HAP-1 (cell line): ENCODE measurements at regions not wholly inside any gene's neighbourhood (a gene's known extent, or its start where the extent isn't known, plus 50 kb on each side); places are given as distances from the start of the nearest gene placed in this dataset.

Source experiments
- DNase-seq, 2 experiments: peaks; one replicate each; pipeline ENCODE4 v3.0.0-alpha.2; 2016 to 2020; ENCODE audit warnings: low spot score in 2 of 2
- H3K27me3 ChIP-seq: fragments of 250-450 bp; sonication (Bioruptor Pico); 2 replicates; pipeline ENCODE4 v1.5.1; 2020; ENCODE audit warnings: low read depth, mild to moderate bottlenecking, moderate library complexity
- H3K36me3 ChIP-seq: fragments of 250-450 bp; sonication (Bioruptor Pico); replicated peaks from 2 replicates; pipeline ENCODE4 v1.5.1; 2020; ENCODE audit warnings: mild to moderate bottlenecking
- H3K4me1 ChIP-seq: fragments of 250-450 bp; sonication (Bioruptor Pico); 2 replicates; pipeline ENCODE4 v1.5.1; 2020; ENCODE audit warnings: mild to moderate bottlenecking
- H3K4me3 ChIP-seq: fragments of 250-450 bp; sonication (Bioruptor Pico); 2 replicates; pipeline ENCODE4 v1.5.1; 2020; ENCODE audit warnings: mild to moderate bottlenecking, moderate library complexity
- H3K9me3 ChIP-seq: fragments of 250-450 bp; sonication (Bioruptor Pico); 2 replicates; pipeline ENCODE4 v1.5.1; 2020; ENCODE audit warnings: mild to moderate bottlenecking, moderate library complexity
- in situ Hi-C: fragments of 300-500 bp; cut with MboI; formaldehyde crosslinking; loops from 3 replicates; pipeline ENCODE4 v1.14.3; 2020; ENCODE audit warnings: low sequenced_read_pairs, inconsistent platforms, mixed read lengths

DNA sequence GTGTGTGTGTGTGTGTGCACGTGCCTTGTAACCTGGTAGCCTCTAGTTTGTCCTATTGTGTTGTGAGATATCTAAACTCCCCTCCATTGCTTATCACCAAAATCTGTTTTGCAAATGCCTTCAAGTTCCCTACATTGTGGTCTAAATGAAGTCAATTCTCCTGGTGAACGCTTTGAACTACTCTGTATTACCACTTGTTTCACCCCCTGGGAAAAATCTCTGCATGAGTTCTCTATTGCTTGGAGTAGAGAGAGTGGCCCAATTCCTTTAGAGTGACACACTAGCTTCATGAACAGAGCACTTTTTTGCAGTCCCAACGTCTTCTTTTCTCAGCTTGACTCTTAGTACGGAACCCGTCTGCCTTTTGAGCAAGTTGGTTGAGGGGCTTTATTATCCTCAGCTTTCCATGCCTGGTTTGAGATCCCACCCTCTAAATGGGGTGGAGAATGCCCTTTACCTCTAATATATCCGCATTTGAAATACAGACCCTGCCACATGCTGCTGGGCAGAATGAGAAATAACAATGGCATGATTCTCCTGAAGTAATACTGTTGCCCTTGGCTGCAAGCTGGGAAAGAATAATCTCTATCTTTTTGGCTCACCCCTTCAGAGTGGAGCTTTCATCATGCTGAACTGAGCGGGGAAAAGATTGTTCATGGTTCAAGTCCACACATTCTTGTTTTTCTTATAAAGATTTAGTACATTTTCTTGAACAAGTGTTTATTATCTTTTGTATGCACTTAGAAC lies 2545.3 kb downstream of the PCDH9 start:
- DNase-seq, result no peak
- H3K4me1 ChIP-seq, result no peaks in the 10 kb centered on the region
- no peaks in the 10 kb centered on the region for H3K27me3 ChIP-seq
- in situ Hi-C loops, result no loop called here
- H3K4me3 ChIP-seq, result no peak overlapping the region
- H3K36me3 ChIP-seq, result no peaks in the 10 kb centered on the region
- no peaks in the 10 kb centered on the region for H3K9me3 ChIP-seq

DNA sequence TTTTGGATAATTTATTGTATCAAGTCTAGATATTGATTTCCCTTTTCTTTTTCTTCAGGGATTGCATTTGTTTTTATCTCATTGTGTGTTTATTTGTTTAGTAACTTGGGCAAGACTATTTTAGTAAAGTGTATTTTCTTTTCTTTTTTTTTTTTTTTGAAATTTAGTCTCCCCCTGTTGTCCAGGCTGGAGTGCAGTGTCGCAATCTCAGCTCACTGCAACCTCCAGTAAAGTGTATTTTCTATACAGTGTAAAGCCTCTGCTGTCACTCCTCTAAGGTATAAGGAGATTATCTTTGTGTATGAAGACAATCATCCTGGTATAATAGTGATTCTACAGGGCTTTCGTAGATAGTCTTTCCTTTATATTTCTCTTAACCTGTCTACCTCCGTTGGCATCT lies 2546.0 kb downstream of the PCDH9 start:
- H3K36me3 ChIP-seq, result no peaks in the 10 kb centered on the region
- H3K27me3 ChIP-seq, result no peaks in the 10 kb centered on the region
- DNase-seq, result no peak
- H3K9me3 ChIP-seq, result no peaks in the 10 kb centered on the region
- no peak overlapping the region for H3K4me3 ChIP-seq
- H3K4me1 ChIP-seq, result no peaks in the 10 kb centered on the region
- in situ Hi-C loops, result no loop called here

DNA sequence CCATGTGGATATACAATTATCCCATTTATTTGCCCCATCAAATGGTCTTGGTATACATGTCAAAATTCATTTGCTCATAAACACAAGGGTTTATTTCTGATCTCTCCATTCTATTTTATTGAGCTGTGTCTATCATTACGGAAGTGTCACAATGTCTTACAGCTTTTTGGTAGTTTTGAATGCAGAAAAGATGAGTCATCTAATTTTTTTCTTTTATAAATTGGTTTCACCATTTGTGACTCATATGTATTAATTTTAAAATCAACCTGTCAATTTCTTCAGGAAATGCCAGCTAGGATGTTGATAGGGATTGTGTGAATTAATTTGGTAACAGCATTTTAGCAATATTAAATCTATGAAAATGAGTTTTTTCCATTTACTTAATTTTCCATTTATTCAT lies 2549.4 kb downstream of the PCDH9 start:
- H3K4me1 ChIP-seq, result no peaks in the 10 kb centered on the region
- in situ Hi-C loops, result no loop called here
- H3K4me3 ChIP-seq, result no peak overlapping the region
- no peaks in the 10 kb centered on the region for H3K27me3 ChIP-seq
- H3K9me3 ChIP-seq, result no peaks in the 10 kb centered on the region
- no peak for DNase-seq
- H3K36me3 ChIP-seq, result no peaks in the 10 kb centered on the region

DNA sequence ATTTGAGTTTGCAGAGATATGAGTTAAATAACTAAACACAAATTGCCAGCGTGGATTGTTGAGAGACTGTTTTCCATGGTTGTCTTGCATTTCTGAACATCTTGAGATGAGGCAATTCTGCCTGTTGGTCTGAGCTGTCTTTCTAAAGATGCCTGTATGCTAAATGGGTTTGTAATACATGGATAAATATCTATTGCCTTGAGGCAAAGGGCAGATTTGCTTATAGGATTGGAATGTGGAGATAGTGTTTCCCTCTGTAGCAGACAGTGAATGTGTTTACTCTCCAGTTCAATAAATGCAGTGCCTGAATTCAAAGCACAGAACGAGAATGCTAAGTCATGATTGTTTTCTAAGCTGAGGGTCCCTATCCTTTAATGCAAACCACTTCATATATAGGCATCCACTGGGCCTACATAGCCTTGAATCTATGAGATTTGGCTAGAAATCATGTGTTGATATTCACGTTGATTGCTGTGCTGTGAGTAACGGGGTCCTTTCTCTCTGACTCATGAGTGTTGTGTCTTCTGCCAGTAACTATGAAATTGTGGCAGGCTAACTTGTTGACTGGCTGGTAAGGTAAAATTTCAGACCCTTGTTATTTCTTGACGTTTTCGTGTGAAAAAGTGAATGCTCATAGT lies 2554.8 kb downstream of the PCDH9 start:
- Histone ChIP-seq H3K4me3 (no peak overlapping the region), H3K27me3 (no peaks in the 10 kb centered on the region), H3K36me3 (no peaks in the 10 kb centered on the region), H3K4me1 (no peaks in the 10 kb centered on the region), H3K9me3 (no peaks in the 10 kb centered on the region)
- no peak for DNase-seq
- in situ Hi-C loops, result no loop called here

DNA sequence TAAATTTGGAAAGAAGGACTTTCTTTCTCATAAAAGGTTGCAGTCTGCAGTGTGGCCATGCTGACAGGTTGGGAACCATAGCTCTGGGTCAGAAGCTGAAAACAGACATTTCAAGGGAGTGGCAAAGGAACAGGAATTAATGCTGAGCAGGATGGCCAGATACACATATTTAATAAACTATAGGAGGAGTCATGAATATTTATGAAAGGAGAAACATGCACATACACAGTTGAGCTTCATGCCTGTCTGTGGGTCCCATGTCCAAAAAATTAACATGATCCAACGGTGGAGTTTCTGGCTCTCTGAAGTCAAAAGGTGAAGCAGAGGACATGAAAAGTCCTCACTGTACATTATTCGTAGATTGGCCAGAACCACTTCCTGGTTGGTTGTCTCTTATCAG lies 2556.0 kb downstream of the PCDH9 start:
- Histone ChIP-seq H3K4me3 (no peak overlapping the region), H3K27me3 (no peaks in the 10 kb centered on the region), H3K36me3 (no peaks in the 10 kb centered on the region), H3K4me1 (no peaks in the 10 kb centered on the region), H3K9me3 (no peaks in the 10 kb centered on the region)
- DNase-seq, result no peak
- in situ Hi-C loops, result no loop called here

DNA sequence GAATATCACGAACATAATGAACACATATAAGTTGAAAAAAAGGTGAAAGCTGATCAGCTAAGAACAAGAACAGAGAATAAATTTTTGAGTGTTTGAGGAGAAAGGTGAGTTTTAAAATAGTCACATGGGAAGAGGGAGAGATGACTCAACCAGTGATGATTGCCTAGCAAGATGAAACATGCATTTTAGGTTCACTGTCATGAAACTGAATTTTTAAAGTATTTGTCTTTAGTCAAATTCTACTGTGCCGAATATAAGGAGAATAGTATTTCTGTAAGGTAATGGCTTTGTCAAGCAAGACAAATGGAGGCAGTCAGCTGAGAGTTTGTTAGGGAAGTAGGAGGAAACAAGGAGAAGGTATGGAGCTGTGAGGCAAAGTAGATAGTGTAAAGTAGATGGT lies 2557.4 kb downstream of the PCDH9 start:
- no peak for DNase-seq
- H3K4me3 ChIP-seq, result no peak overlapping the region
- H3K27me3 ChIP-seq, result no peaks in the 10 kb centered on the region
- in situ Hi-C loops, result no loop called here
- no peaks in the 10 kb centered on the region for H3K9me3 ChIP-seq
- H3K4me1 ChIP-seq, result no peaks in the 10 kb centered on the region
- H3K36me3 ChIP-seq, result no peaks in the 10 kb centered on the region

DNA sequence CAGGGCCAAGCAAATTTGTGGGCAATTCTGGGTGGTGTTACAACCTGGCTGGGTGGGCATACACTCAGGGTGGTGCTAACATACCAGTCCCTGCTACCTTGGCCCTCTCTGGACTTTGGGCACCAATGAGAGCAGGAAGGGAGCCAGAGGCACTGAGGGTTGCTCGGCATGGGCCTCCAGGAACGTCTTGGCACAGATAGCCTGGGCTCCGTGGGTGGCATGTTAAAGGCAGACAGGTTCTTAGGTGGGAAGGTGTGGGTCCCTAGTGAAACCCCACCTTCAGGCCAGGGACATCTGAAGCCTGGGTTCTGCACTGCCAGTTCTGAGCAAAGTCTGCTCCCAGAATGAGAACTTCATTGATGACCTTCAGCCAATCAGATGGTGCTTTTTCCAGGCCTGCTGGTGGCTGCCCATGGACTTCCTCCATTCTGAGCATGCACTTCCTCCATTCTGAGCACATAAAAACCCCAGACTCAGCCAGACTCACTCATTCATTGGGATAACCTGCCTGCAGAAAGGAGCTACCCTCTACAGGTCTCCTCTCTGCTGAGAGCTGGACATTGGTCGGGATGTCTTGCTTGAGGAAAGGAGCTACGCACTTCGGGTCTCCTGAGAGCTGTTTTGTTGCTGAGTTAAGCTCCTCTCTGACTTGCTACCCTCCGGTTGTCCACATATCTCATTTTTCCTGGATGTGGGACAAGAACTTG lies 2567.1 kb downstream of the PCDH9 start:
- Histone ChIP-seq H3K9me3 (no peaks in the 10 kb centered on the region), H3K36me3 (no peaks in the 10 kb centered on the region), H3K4me3 (no peak overlapping the region), H3K27me3 (no peaks in the 10 kb centered on the region), H3K4me1 (no peaks in the 10 kb centered on the region)
- in situ Hi-C loops, result no loop called here
- no peak for DNase-seq

DNA sequence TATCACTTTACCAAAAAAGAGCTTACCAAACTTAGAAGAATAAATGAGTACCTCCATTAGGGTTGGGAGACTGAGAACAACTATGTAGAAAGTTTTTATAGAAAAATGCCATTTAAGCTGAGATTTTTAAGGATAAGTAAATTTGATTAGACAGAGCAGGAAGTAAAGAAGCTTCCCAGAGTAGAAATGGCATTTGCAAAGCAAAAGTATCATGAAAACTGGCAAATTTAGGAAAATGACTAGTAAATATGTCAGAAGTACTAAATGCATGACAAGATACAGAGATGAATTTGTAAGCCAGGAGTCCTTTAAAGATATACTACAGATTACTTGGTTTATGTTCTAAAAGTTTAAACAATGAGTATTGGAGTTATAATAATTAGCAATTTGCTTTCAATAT lies 2581.8 kb downstream of the PCDH9 start:
- no peaks in the 10 kb centered on the region for H3K36me3 ChIP-seq
- H3K27me3 ChIP-seq, result no peaks in the 10 kb centered on the region
- no peaks in the 10 kb centered on the region for H3K4me1 ChIP-seq
- no peaks in the 10 kb centered on the region for H3K9me3 ChIP-seq
- DNase-seq, result no peak
- in situ Hi-C loops, result no loop called here
- no peak overlapping the region for H3K4me3 ChIP-seq

DNA sequence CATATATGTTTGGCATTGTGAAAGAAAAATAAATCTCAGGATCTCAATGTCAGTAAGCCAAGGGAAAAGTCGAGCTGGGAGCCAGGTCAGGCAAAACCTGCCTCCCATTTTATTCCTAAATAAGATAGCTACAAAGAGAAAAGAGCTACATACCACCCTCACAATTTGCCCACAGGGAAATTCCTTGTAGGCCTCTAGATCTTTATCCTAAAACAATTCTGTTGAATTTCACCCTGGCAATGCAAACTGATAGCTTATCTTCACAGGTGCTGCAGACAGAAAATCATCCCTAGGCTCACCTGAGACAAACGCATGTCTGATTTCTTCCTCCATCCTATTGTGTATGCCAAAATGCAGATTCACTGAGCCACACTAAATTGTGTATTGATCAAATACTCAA lies 2587.1 kb downstream of the PCDH9 start:
- no peak for DNase-seq
- H3K4me1 ChIP-seq, result no peaks in the 10 kb centered on the region
- H3K27me3 ChIP-seq, result no peaks in the 10 kb centered on the region
- in situ Hi-C loops, result no loop called here
- no peaks in the 10 kb centered on the region for H3K36me3 ChIP-seq
- no peak overlapping the region for H3K4me3 ChIP-seq
- H3K9me3 ChIP-seq, result no peaks in the 10 kb centered on the region

DNA sequence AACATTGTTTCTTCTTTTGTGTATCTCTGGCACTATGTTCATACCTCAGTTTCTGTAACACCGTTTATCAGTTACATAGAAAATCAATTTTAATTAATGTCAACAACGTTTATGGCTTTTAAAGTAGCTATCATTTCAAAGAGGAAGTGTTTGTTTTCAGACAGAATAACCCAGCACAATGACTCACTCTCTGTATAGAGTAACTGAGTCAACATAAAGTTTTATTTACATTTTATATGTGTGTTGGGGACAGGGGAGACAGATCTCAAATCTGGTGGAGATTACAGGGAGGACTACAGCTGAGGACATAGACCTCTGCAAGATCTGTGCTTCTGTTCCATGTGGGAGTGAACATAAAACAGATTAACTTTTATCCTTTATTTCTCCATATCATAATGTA lies 2590.1 kb downstream of the PCDH9 start:
- Histone ChIP-seq H3K36me3 (no peaks in the 10 kb centered on the region), H3K4me1 (no peaks in the 10 kb centered on the region), H3K4me3 (no peak overlapping the region), H3K27me3 (no peaks in the 10 kb centered on the region), H3K9me3 (no peaks in the 10 kb centered on the region)
- DNase-seq, result no peak
- in situ Hi-C loops, result no loop called here

DNA sequence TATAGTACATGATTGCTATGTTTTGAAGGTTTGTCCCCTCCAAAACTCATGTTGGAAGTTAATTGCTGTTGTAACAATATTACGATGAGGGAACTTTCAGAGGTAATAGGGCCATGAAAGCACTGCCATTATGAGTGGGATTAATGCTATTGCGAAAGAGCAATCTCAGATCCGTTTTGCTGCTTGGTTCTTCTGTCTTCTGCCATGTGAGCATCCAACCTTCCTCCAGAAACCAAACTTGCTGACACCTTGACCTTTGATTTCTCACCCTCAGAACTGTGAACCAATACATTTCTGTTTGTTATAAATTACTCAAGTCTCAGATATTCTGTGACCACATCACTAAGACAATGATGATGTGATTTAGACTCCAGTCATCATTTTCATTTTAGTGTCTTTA lies 2590.9 kb downstream of the PCDH9 start:
- Histone ChIP-seq H3K9me3 (no peaks in the 10 kb centered on the region), H3K36me3 (no peaks in the 10 kb centered on the region)
- in situ Hi-C loops, result no loop called here

DNA sequence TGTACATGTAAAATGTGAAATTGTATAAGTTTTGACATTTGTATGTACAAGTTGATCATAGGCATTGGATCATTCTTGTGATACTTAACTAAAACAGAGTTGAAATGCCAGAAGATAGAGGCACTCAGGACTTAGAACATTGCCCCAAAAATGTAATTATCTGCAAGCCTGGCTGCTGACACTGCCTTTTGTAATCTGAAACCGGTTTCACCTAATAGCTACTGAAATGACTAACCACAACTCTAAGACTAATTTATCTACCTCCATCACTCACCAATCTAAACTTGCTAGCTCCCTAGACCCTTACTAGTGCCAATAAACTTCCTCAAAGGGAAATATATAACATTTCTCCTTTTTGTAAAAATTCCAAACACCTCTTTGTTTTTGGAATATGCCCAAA lies 2596.2 kb downstream of the PCDH9 start:
- no peak for DNase-seq
- Histone ChIP-seq H3K4me3 (no peak overlapping the region), H3K27me3 (no peaks in the 10 kb centered on the region), H3K36me3 (no peaks in the 10 kb centered on the region), H3K9me3 (no peaks in the 10 kb centered on the region), H3K4me1 (no peaks in the 10 kb centered on the region)
- in situ Hi-C loops, result no loop called here

More for the DNA sequence above, 2590.9 kb downstream of the PCDH9 start:
- no peak for DNase-seq
- Histone ChIP-seq H3K27me3 (no peaks in the 10 kb centered on the region), H3K4me3 (no peak overlapping the region), H3K4me1 (no peaks in the 10 kb centered on the region)

DNA sequence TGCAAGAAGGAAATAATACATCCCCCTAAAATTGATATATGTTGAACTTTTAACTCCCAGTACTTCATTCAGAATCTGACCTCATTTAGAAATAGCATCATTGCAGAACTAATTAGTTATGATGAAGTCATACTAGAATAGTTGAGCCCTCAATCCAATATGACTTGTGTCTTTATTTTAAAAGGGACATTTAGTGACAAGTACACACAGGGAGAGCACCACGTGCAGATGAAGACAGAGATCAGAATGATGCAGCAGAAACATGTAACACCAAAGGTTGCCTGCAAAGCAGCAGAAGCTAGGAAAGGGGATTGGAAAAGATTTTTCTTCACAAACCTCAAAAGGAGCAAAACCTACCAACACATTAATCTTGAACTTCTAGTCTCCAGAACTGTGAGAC lies 2602.5 kb downstream of the PCDH9 start:
- no peak overlapping the region for H3K4me3 ChIP-seq
- in situ Hi-C loops, result no loop called here
- H3K9me3 ChIP-seq, result no peaks in the 10 kb centered on the region
- H3K4me1 ChIP-seq, result no peaks in the 10 kb centered on the region
- no peak for DNase-seq
- H3K27me3 ChIP-seq, result no peaks in the 10 kb centered on the region
- no peaks in the 10 kb centered on the region for H3K36me3 ChIP-seq

DNA sequence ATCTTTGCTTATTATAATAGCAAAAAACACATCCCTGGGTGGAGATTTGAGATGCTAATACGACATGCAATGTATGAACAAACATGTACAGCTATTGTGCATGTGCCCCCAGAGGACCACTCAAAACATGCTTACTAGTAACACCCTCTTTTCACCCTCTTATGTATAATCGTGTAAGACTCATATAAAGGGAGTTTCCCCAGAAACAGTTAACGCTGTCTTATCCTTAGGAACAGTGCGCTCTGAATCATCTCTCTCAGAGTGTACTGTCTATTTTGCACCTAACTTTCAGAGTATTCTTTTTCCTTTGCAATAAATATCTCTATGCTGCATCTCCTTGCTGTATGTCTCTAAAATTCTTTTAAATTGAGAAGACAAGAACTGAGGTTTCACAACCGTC lies 2604.0 kb downstream of the PCDH9 start:
- Histone ChIP-seq H3K27me3 (no peaks in the 10 kb centered on the region), H3K36me3 (no peaks in the 10 kb centered on the region), H3K9me3 (no peaks in the 10 kb centered on the region), H3K4me1 (no peaks in the 10 kb centered on the region), H3K4me3 (no peak overlapping the region)
- in situ Hi-C loops, result no loop called here
- DNase-seq, result no peak
